ENCODE measurements at regions not wholly inside any gene's neighbourhood (a gene's known extent, or its start where the extent isn't known, plus 50 kb on each side); places are given as distances from the start of the nearest gene placed in this dataset.

GRCh38 chr18:51946946-51947345 lies 393.1 kb upstream of the DCC start:
- no peak for TF ChIP-seq CTCF (IDR thresholded peaks at IDR 0.05)
- Histone ChIP-seq H3K4me3 (no peak overlapping the region), H3K27me3 (no peaks in the 10 kb centered on the region), H3K27ac (no peak overlapping the region), H3K9me3 (peaks cover 0 to 2% of the 10 kb centered on the region in 2 donors), H3K36me3 (no peaks in the 10 kb centered on the region), H3K4me1 (no peaks in the 10 kb centered on the region)
- intact Hi-C loops (cut with DNase I): no loop called here
- DNase-seq (no peak), ATAC-seq (no peak)

- Histone ChIP-seq H3K36me3 (no peaks in the 10 kb centered on the region), H3K4me1 (no peaks in the 10 kb centered on the region), H3K4me3 (no peak overlapping the region), H3K27ac (no peak overlapping the region), H3K27me3 (no peaks in the 10 kb centered on the region), H3K9me3 (peaks cover 0 to 2% of the 10 kb centered on the region in 2 donors)
- intact Hi-C loops (cut with DNase I): no loop called here
- DNase-seq (no peak), ATAC-seq (no peak)
- TF ChIP-seq CTCF (IDR thresholded peaks at IDR 0.05): no peak
Observed at GRCh38 chr18:51952844-51953243, 387.2 kb upstream of the DCC start.

GRCh38 chr18:51953521-51953920 lies 386.5 kb upstream of the DCC start:
- ATAC-seq (no peak), DNase-seq (no peak)
- no peak for TF ChIP-seq CTCF (IDR thresholded peaks at IDR 0.05)
- H3K36me3 ChIP-seq: no peaks in the 10 kb centered on the region
- no peaks in the 10 kb centered on the region for H3K27me3 ChIP-seq
- H3K4me3 ChIP-seq: no peak overlapping the region
- no peak overlapping the region for H3K27ac ChIP-seq
- H3K4me1 ChIP-seq: no peaks in the 10 kb centered on the region
- intact Hi-C loops (cut with DNase I): no loop called here
- H3K9me3 ChIP-seq: peaks cover 0 to 2% of the 10 kb centered on the region in 2 donors

- H3K4me1 ChIP-seq: no peaks in the 10 kb centered on the region
- no peaks in the 10 kb centered on the region for H3K36me3 ChIP-seq
- no peak for DNase-seq
- ATAC-seq: no peak
- H3K4me3 ChIP-seq: no peak overlapping the region
- H3K9me3 ChIP-seq: peaks cover 0 to 2% of the 10 kb centered on the region in 2 donors
- H3K27ac ChIP-seq: no peak overlapping the region
- no peak for TF ChIP-seq CTCF (IDR thresholded peaks at IDR 0.05)
- intact Hi-C loops (cut with DNase I): no loop called here
- no peaks in the 10 kb centered on the region for H3K27me3 ChIP-seq
Observed at GRCh38 chr18:51955136-51955535, 384.9 kb upstream of the DCC start.

- no peak overlapping the region for H3K4me3 ChIP-seq
- H3K27ac ChIP-seq: no peak overlapping the region
- no peaks in the 10 kb centered on the region for H3K36me3 ChIP-seq
- DNase-seq: no peak
- no peak for TF ChIP-seq CTCF (IDR thresholded peaks at IDR 0.05)
- intact Hi-C loops (cut with DNase I): no loop called here
- ATAC-seq: no peak
- no peaks in the 10 kb centered on the region for H3K27me3 ChIP-seq
- H3K4me1 ChIP-seq: no peaks in the 10 kb centered on the region
- H3K9me3 ChIP-seq: no peaks in the 10 kb centered on the region
Observed at GRCh38 chr18:51957001-51957400, 383.0 kb upstream of the DCC start.
